KMS-11 (cell line): ENCODE measurements at regions not wholly inside any gene's neighbourhood (a gene's known extent, or its start where the extent isn't known, plus 50 kb on each side); places are given as distances from the start of the nearest gene placed in this dataset.

Experiments
- H2AFZ ChIP-seq: fragments of 200-600 bp; sonication (generic); 2 replicates; pipeline ENCODE4 v1.6.1; 2016; ENCODE audit warnings: antibody characterized with exemption, mixed run types, low read depth
- H3K27ac ChIP-seq: fragments of 200-600 bp; sonication (generic); 2 replicates; pipeline ENCODE4 v1.6.1; 2016; ENCODE audit warnings: mild to moderate bottlenecking, mixed run types
- H3K27me3 ChIP-seq: fragments of 200-600 bp; sonication (generic); 2 replicates; pipeline ENCODE4 v1.6.1; 2017; ENCODE audit warnings: mild to moderate bottlenecking, low read depth, mixed run types, moderate library complexity; ENCODE audit not compliant: insufficient read depth
- H3K36me3 ChIP-seq: fragments of 200-600 bp; sonication (generic); 2 replicates; pipeline ENCODE4 v1.6.1; 2017; ENCODE audit warnings: mild to moderate bottlenecking, mixed run types; ENCODE audit not compliant: insufficient read depth
- H3K4me1 ChIP-seq: fragments of 200-600 bp; sonication (generic); 2 replicates; pipeline ENCODE4 v1.6.1; 2016; ENCODE audit warnings: mild to moderate bottlenecking, low read depth, mixed run types; ENCODE audit not compliant: poor library complexity, severe bottlenecking
- H3K4me2 ChIP-seq: fragments of 200-600 bp; sonication (generic); 2 replicates; pipeline ENCODE4 v1.7.0; 2016; ENCODE audit warnings: mild to moderate bottlenecking, mixed run types
- H3K4me3 ChIP-seq: fragments of 200-600 bp; sonication (generic); IDR thresholded peaks from 2 replicates; pipeline ENCODE4 v1.6.1; 2017; ENCODE audit warnings: low read depth, low read length, mixed read lengths; ENCODE audit not compliant: insufficient read depth
- H3K79me2 ChIP-seq: fragments of 200-600 bp; sonication (generic); 2 replicates; pipeline ENCODE4 v1.6.1; 2016; ENCODE audit warnings: low read depth, mixed run types; ENCODE audit not compliant: insufficient read depth
- H3K9ac ChIP-seq: fragments of 200-600 bp; sonication (generic); 2 replicates; pipeline ENCODE4 v1.6.1; 2016; ENCODE audit warnings: mild to moderate bottlenecking, mixed run types
- H4K20me1 ChIP-seq: fragments of 200-600 bp; sonication (generic); 2 replicates; pipeline ENCODE4 v1.6.1; 2016; ENCODE audit warnings: mild to moderate bottlenecking, mixed run types; ENCODE audit not compliant: insufficient read depth
- CTCF ChIP-seq: fragments of 200-600 bp; sonication (generic); conservative IDR thresholded peaks from 2 replicates; pipeline ENCODE4 v1.6.1; 2017; ENCODE audit warnings: low read depth, mild to moderate bottlenecking, antibody characterized with exemption, low read length, moderate library complexity, mixed read lengths

DNA sequence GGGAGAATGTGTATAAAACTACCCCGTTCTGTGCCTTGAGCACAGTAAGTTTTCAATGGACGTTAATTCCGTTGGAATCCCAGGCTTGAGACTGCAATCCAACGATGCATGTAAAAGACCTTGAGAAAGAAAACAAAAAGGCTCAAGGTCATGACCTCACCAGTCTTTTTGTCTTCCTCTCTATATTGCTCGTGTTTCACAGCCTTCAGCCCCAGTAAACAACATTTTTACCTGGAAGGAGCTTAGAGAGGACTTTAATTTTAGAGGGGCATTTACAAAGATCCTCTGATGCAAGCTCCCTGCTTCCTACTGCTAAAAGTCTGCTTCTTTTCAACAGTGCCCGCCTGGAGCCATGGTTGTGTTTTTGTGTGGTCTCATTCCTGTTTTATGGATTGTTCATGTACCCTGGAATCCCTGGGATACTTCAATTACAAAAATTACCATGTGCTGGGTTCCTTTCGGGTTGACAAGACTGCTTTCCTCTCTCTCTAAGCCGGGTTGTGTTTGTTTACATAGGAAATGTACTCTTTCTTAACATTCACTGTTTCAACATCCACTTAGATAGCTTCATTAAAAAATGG is 320.1 kb upstream of the NFE2L3 start:
- H3K4me2 ChIP-seq = no peak overlapping the region
- TF ChIP-seq CTCF = no peak
- no peaks in the 10 kb centered on the region for H3K36me3 ChIP-seq
- no peak overlapping the region for H2AFZ ChIP-seq
- no peaks in the 10 kb centered on the region for H3K79me2 ChIP-seq
- H3K4me3 ChIP-seq = no peak overlapping the region
- H3K27me3 ChIP-seq = no peaks in the 10 kb centered on the region
- H3K4me1 ChIP-seq = no peaks in the 10 kb centered on the region
- no peak overlapping the region for H3K9ac ChIP-seq
- no peaks in the 10 kb centered on the region for H4K20me1 ChIP-seq
- no peak overlapping the region for H3K27ac ChIP-seq

DNA sequence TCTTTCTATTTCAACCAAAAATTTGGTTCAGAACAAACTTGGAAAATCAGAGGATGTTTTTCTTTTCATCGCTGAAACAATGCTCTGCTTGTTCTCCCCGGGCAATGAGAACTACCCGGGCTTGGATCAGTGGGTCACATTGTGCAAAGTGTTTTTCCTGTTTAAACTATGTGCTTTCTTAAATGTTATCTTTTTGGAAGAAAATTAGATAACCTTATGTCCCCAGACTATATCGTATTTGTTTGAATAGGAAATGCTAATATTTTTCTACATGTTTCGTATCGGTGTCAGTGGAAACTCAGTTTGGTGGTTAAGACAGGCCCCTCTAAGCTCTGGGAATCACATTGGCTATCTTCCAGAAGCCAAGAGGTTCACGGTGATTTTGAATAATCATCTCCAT is 319.5 kb upstream of the NFE2L3 start:
- no peaks in the 10 kb centered on the region for H3K27me3 ChIP-seq
- no peak overlapping the region for H3K4me2 ChIP-seq
- H3K9ac ChIP-seq = no peak overlapping the region
- no peak for TF ChIP-seq CTCF
- H3K36me3 ChIP-seq = no peaks in the 10 kb centered on the region
- no peak overlapping the region for H3K4me3 ChIP-seq
- no peaks in the 10 kb centered on the region for H3K79me2 ChIP-seq
- H4K20me1 ChIP-seq = no peaks in the 10 kb centered on the region
- H3K4me1 ChIP-seq = no peaks in the 10 kb centered on the region
- H2AFZ ChIP-seq = no peak overlapping the region
- H3K27ac ChIP-seq = no peak overlapping the region

DNA sequence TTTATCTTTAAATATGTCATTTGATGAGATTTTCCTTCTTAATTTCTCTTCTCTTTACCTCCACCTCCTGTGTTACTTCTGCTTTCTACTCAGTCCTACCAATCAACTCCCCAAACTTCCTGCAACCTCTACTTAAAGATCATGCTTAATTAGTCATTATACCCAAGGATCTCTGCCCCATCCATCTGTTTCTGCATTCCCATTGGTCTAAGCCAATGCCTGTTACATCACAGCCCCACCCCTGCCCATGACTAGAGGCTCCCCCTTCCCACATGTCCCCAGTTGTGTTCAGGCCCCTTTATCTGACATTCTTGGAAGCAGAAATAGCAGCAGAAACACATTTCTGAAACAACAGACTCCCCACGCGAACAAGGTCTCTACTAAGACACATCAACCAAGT is 319.1 kb upstream of the NFE2L3 start:
- no peaks in the 10 kb centered on the region for H3K27me3 ChIP-seq

DNA sequence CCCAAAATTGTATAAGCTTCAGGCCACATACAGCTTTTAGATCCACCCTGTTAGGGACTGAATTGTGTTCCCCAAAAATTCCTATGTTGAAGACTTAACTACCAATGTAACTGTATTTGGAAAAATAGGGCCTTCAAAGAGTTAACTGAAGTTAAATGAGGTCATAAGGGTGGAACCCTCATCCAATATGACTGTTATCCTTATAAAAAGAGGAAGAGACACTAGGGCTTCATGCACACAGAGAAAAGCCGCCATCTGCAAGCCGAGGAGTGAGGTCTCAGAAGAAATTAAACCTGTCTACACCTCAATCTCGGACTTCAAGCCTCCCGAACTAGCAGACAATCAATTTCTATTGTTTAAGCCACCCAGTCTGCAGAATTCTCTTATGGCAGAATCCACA is 317.9 kb upstream of the NFE2L3 start:
- TF ChIP-seq CTCF = no peak
- Histone ChIP-seq H2AFZ (no peak overlapping the region), H4K20me1 (no peaks in the 10 kb centered on the region)

More for the DNA sequence above, 319.1 kb upstream of the NFE2L3 start:
- no peak overlapping the region for H3K27ac ChIP-seq
- H3K79me2 ChIP-seq = no peaks in the 10 kb centered on the region
- H4K20me1 ChIP-seq = no peaks in the 10 kb centered on the region
- no peak overlapping the region for H3K4me2 ChIP-seq
- TF ChIP-seq CTCF = no peak
- no peak overlapping the region for H3K4me3 ChIP-seq
- H3K9ac ChIP-seq = no peak overlapping the region
- no peak overlapping the region for H2AFZ ChIP-seq
- no peaks in the 10 kb centered on the region for H3K4me1 ChIP-seq
- no peaks in the 10 kb centered on the region for H3K36me3 ChIP-seq

More for the DNA sequence above, 317.9 kb upstream of the NFE2L3 start:
- Histone ChIP-seq H3K4me3 (no peak overlapping the region), H3K79me2 (no peaks in the 10 kb centered on the region), H3K36me3 (no peaks in the 10 kb centered on the region), H3K27ac (no peak overlapping the region), H3K4me2 (no peak overlapping the region), H3K9ac (no peak overlapping the region), H3K4me1 (no peaks in the 10 kb centered on the region), H3K27me3 (no peaks in the 10 kb centered on the region)
